GM13977 (cell line): ENCODE measurements at regions not wholly inside any gene's neighbourhood (a gene's known extent, or its start where the extent isn't known, plus 50 kb on each side); places are given as distances from the start of the nearest gene placed in this dataset.

Experiments
- DNase-seq: peaks from one replicate; pipeline ENCODE4 v3.0.0; 2012; ENCODE audit warnings: low spot score
- in situ Hi-C: fragments of 300-500 bp; cut with MboI; formaldehyde crosslinking; loops from one replicate; pipeline ENCODE4 v1.12.0; 2022; ENCODE audit warnings: low sequenced_read_pairs, low pct_unique_long_range_greater_than_20kb, mixed read lengths, inconsistent platforms; ENCODE audit not compliant: unreplicated experiment
- TF ChIP-seq, protein P1 (sequence below): IDR thresholded peaks from 2 replicates; pipeline ENCODE4 v1.5.1; 2012; ENCODE audit warnings: mild to moderate bottlenecking, control low read depth; ENCODE audit not compliant: insufficient read depth; ENCODE audit errors: extremely low read depth, missing control alignments

DNA sequence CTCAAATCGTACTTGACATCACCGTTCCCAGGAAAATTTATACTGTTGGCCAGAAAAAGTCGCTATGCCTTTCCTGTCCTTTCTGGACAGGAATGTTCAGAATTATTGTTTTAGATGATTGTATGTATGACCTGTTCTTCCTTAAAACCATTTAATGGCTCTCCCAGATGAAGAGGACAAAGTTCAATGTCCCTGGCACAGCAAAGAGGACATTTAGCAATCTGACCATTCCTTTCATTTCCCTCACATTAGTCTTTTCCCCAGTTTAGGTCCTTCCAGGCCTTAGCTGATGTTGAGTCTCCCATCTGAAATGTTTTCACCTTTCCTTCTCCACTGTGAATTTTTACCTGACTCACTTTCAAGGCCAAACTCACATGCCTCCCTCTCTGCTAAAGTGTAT, 938.9 kb downstream of the CDH11 start:
- TF ChIP-seq, protein P1, sequence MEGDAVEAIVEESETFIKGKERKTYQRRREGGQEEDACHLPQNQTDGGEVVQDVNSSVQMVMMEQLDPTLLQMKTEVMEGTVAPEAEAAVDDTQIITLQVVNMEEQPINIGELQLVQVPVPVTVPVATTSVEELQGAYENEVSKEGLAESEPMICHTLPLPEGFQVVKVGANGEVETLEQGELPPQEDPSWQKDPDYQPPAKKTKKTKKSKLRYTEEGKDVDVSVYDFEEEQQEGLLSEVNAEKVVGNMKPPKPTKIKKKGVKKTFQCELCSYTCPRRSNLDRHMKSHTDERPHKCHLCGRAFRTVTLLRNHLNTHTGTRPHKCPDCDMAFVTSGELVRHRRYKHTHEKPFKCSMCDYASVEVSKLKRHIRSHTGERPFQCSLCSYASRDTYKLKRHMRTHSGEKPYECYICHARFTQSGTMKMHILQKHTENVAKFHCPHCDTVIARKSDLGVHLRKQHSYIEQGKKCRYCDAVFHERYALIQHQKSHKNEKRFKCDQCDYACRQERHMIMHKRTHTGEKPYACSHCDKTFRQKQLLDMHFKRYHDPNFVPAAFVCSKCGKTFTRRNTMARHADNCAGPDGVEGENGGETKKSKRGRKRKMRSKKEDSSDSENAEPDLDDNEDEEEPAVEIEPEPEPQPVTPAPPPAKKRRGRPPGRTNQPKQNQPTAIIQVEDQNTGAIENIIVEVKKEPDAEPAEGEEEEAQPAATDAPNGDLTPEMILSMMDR = no peak
- in situ Hi-C loops = no loop called here

DNA sequence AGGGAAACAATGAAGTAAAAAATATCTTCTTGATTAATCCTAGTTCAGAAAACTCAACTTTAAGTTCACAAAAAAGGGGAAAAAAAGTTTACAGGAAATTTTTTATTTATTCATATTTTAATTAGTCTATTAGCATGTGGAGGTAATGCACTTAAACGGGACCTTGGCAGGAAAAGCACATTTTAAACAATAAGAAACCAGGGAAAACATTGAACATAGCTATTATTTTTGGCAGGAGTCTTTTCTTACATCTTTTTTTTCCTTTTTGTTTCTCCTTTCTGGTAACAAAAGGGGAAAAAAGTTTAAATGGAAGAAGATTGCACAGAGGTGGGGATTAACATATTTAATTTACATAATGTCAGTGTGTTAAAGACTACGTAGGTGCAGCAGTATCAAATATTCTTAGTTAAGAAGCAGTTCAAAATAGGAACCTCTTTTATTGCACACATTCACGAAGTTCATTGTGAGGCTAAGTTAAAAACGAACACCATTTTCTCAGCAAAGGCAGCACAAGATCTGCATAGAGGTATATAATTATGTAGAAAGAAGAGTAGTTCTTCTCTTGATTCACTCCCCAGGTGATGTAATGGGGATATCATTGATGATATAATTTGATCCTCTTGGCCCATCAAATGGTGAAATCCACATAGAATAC, 940.5 kb downstream of the CDH11 start:
- in situ Hi-C loops = no loop called here
- TF ChIP-seq, protein P1 = no peak
- DNase-seq = no peak

More for the DNA sequence above, 938.9 kb downstream of the CDH11 start:
- DNase-seq = no peak

DNA sequence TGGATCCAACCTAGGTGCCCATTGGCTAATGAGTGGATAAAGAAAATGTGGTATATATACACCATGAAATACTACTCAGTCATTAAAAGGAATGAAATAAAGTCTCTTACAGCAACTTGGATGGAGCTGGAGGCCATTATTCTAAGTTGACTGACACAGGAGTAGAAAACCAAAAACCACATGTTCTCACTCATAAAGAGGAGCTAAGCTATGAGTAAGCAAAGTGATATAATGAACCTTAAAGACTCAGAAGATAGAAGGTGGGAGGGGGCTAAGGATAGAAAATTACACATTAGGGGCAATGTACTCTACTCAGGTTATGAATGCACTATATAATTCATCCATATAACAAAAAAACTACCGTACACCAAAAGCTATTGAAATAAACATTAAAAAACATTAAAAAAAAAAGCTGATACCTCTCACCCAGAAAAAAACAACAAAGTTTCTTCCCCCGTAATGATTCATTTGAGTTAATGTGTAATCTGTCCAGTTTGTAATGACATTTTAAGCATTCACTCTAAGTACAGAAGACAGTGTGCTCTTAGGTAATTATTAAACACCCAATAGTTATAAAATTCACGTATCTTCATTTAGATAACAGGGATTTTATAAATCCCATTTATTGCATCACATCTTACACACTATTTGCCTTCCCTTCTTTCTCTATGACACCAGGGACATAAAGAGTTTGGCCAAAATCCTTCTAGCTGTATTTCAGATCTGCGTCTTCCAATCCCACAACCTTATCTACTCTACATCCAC, 941.5 kb downstream of the CDH11 start:
- in situ Hi-C loops = no loop called here
- TF ChIP-seq, protein P1 = no peak
- DNase-seq = no peak

DNA sequence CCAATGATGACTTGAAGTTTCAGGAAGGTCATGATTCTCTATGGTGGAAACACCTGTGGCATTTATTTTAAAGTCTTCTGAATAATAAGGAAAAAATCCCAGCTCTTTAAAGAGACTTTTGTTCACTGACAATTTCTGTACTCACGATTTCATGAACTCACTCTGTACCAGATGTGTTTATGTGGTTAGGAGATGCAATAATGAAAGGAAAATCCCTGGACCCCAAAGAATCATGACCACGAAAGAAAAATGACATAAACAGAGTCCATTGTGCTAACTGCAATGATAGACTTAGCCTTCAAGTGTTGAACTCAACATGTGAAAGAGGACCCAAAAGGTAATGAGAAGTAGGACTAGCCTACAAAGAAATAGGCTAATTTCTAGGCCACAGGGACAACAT, 947.5 kb downstream of the CDH11 start:
- in situ Hi-C loops = no loop called here
- no peak for DNase-seq
- TF ChIP-seq, protein P1 = no peak

DNA sequence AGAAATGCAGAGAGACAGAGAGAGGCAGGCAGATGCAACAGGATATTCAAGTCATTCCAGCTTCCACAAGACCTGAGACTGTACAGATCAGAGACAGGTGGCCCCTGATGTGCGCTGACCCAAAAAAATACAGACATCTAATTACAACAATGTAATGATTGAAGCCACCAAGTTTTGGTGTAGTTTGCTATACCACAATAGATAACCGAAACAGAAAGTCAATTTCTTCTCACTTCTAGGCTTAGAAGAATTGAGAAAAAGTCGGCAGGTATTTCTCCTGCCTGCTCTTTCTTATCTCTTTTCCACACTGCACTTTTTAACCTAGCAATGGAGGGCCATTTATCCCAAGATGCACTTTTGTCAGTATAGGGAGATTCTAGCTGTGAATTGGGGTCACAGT, 949.2 kb downstream of the CDH11 start:
- in situ Hi-C loops = no loop called here
- DNase-seq = no peak
- TF ChIP-seq, protein P1 = no peak

DNA sequence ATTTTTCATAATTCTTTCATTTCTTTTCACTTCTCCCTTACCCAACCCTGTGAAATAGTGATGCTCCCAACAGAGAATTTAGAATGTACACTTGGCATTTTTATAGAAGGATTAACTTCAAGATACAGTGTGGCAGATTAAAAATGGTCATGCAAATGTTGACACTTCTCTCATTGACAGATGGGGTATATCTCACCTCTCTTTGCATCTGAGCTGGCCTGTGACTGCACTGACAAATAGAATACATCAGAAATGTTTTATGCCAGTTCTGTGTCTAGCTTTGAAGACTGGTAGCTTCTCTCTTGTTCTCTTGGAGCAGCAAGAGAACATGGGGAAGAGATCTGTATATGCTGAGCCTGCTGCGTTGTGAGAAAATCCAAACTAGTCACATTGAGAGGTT, 949.6 kb downstream of the CDH11 start:
- TF ChIP-seq, protein P1 = no peak
- in situ Hi-C loops = no loop called here
- DNase-seq = no peak
